ENCODE measurements at regions not wholly inside any gene's neighbourhood (a gene's known extent, or its start where the extent isn't known, plus 50 kb on each side); places are given as distances from the start of the nearest gene placed in this dataset.

DNA sequence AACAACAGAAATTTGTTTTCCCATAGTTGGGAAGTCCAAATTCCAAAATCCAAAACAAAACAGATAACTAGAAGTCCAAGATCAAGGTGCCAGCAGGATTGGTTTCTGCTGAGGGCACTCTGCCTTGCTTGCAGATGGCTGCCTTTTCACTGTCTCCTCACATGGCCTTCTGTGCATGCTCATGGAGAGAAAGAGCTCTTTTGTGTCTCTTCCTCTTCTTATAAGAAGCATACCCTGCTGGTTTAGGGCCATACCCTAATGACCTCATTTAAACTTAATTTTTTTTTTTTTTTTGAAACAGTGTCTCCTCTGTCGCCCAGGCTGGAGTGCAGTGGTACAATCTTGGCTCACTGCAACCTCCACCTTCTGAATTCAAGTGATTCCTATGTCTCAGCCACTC is 1974.1 kb upstream of the PCDH20 start:
- Histone ChIP-seq H3K4me3 (ENCODE audit: insufficient read length, low read depth) (no peak overlapping the region), H3K36me3 (ENCODE audit: insufficient read depth, insufficient read length, low read length) (no peaks in the 10 kb centered on the region), H3K9me3 (ENCODE audit: insufficient read depth, low read length) (no peaks in the 10 kb centered on the region), H3K9ac (ENCODE audit: insufficient read length, low read depth) (no peak overlapping the region), H3K4me1 (ENCODE audit: insufficient read depth, insufficient read length) (no peaks in the 10 kb centered on the region), H3K27me3 (ENCODE audit: insufficient read depth, insufficient read length) (no peaks in the 10 kb centered on the region)
- no peak for DNase-seq (ENCODE audit: low read depth, low spot score)
- TF ChIP-seq YY1 (IDR thresholded peaks at IDR 0.05; ENCODE audit: insufficient read depth, insufficient read length) (no peak), SUZ12 (IDR thresholded peaks at IDR 0.05; ENCODE audit: extremely low read depth, insufficient read depth, insufficient read length) (no peak), ZNF274 (IDR thresholded peaks at IDR 0.05; ENCODE audit: low read depth, low read length) (no peak)

DNA sequence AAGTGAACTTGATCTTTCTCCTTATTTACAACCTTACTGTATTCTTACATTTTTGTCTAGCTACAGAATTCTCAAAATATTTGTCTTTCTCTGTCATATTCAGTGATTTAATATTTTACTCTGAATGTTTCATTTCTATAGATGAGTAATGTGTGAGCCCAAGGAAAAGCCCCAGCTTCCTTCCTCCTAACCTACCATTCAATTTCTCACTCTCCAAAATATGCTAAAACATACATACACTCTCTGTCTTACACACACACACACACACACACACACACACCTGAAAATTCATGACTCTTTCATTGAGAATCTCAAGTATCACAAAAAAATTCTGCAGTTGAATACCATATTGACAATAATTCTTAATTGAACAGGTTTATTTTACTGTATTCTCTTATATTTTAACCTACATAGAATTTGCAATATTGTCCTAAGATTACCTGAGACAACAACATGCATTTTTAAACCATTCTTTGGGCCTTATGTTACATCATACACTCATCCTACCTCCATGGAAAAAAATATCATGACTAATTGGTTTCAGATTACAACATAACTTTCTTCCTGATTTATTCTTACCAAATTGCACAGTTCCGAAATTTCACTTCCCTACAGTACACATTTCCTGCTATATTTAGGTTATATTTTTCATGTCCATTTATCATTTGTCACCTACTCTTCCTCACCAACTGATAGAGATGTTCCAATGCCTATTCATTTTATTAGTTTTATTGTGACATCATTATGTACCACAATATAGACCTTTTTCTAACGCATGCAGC is 1965.6 kb upstream of the PCDH20 start:
- TF ChIP-seq YY1 (IDR thresholded peaks at IDR 0.05; ENCODE audit: insufficient read depth, insufficient read length) (no peak), SUZ12 (IDR thresholded peaks at IDR 0.05; ENCODE audit: extremely low read depth, insufficient read depth, insufficient read length) (no peak), ZNF274 (IDR thresholded peaks at IDR 0.05; ENCODE audit: low read depth, low read length) (no peak)
- H3K4me1 ChIP-seq (ENCODE audit: insufficient read depth, insufficient read length): no peaks in the 10 kb centered on the region
- no peak overlapping the region for H3K9ac ChIP-seq (ENCODE audit: insufficient read length, low read depth)
- H3K36me3 ChIP-seq (ENCODE audit: insufficient read depth, insufficient read length, low read length): no peaks in the 10 kb centered on the region
- no peak for DNase-seq (ENCODE audit: low read depth, low spot score)
- no peaks in the 10 kb centered on the region for H3K9me3 ChIP-seq (ENCODE audit: insufficient read depth, low read length)
- H3K4me3 ChIP-seq (ENCODE audit: insufficient read length, low read depth): no peak overlapping the region
- no peaks in the 10 kb centered on the region for H3K27me3 ChIP-seq (ENCODE audit: insufficient read depth, insufficient read length)

DNA sequence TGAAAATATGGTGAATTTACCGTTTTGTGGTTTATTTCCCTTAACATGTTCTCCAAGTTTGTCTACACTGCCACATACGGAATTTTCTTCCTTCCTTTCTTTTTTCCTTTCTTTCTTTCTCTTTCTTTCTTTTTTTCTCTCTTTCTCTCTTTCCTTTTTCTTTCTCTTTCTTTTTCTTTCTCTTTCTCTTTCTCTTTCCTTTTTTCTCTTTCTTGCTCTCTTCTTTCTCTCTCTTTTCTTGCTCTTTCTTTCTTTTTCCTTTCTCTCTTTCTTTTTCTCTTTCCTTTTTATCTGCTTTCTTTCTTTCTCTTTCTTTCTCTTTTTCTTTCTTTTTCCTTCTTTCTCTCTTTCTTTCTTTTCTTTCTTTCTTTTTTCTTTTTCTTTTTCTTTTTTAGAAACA is 1962.3 kb upstream of the PCDH20 start:
- Histone ChIP-seq H3K9ac (ENCODE audit: insufficient read length, low read depth) (no peak overlapping the region), H3K9me3 (ENCODE audit: insufficient read depth, low read length) (no peaks in the 10 kb centered on the region), H3K4me3 (ENCODE audit: insufficient read length, low read depth) (no peak overlapping the region), H3K4me1 (ENCODE audit: insufficient read depth, insufficient read length) (no peaks in the 10 kb centered on the region), H3K27me3 (ENCODE audit: insufficient read depth, insufficient read length) (no peaks in the 10 kb centered on the region), H3K36me3 (ENCODE audit: insufficient read depth, insufficient read length, low read length) (no peaks in the 10 kb centered on the region)
- TF ChIP-seq YY1 (IDR thresholded peaks at IDR 0.05; ENCODE audit: insufficient read depth, insufficient read length) (no peak), SUZ12 (IDR thresholded peaks at IDR 0.05; ENCODE audit: extremely low read depth, insufficient read depth, insufficient read length) (no peak), ZNF274 (IDR thresholded peaks at IDR 0.05; ENCODE audit: low read depth, low read length) (no peak)
- no peak for DNase-seq (ENCODE audit: low read depth, low spot score)

DNA sequence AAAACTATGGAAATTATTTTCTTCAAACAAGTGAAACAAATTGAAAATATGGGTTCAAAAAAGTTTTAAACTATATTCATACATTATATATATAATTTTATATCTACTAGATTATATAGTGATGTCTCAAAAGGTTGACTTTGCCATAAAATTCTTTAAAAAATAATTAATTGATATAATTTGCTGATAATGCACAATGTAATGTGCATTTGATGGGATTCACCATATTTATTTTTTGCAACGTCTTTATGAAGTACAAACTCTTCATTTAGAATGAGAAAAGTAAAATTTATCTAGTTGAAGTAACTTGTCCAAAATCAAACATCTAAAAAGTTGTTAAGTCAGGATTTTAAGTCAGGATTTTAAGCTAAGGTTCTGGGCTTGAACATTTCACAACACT is 1954.5 kb upstream of the PCDH20 start:
- no peak for TF ChIP-seq YY1 (IDR thresholded peaks at IDR 0.05; ENCODE audit: insufficient read depth, insufficient read length)
- TF ChIP-seq ZNF274 (IDR thresholded peaks at IDR 0.05; ENCODE audit: low read depth, low read length): no peak
- TF ChIP-seq SUZ12 (IDR thresholded peaks at IDR 0.05; ENCODE audit: extremely low read depth, insufficient read depth, insufficient read length): no peak
- no peak for DNase-seq (ENCODE audit: low read depth, low spot score)
- no peaks in the 10 kb centered on the region for H3K4me1 ChIP-seq (ENCODE audit: insufficient read depth, insufficient read length)
- no peaks in the 10 kb centered on the region for H3K36me3 ChIP-seq (ENCODE audit: insufficient read depth, insufficient read length, low read length)
- no peak overlapping the region for H3K4me3 ChIP-seq (ENCODE audit: insufficient read length, low read depth)
- no peaks in the 10 kb centered on the region for H3K27me3 ChIP-seq (ENCODE audit: insufficient read depth, insufficient read length)
- no peak overlapping the region for H3K9ac ChIP-seq (ENCODE audit: insufficient read length, low read depth)
- H3K9me3 ChIP-seq (ENCODE audit: insufficient read depth, low read length): no peaks in the 10 kb centered on the region

DNA sequence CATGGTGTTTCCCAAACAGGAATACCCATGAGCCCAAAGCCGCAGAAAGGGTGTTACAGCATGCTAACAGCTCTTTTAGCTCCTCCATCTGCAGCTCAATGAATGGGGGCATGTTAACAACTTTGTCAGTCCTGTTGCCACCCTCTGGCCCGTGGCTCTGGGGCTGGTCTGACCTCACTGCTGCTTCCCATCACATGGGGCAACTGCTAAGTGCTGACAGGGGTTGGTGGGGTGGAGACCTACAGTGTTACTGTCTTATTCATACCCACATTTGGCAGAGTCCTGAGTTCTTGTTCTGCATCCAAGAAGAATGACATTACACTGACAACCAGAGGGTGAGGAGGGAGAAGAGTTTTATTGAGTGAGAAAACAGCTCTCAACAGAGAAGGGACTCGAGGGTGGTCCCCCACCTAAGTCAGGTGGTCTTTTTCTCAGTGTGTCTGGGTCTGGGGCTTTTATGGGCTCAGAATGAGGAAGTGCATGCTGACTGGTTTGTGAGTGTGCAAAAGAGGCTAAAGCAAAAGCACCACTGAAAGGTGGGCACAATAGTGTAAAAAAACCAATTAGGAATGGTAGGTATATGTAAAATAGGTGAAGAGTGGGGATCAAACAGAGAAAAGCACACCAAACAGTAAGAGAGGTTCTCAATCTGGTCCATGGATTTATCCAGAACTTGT is 1952.0 kb upstream of the PCDH20 start:
- no peaks in the 10 kb centered on the region for H3K36me3 ChIP-seq (ENCODE audit: insufficient read depth, insufficient read length, low read length)
- no peaks in the 10 kb centered on the region for H3K9me3 ChIP-seq (ENCODE audit: insufficient read depth, low read length)
- no peak overlapping the region for H3K9ac ChIP-seq (ENCODE audit: insufficient read length, low read depth)
- TF ChIP-seq SUZ12 (IDR thresholded peaks at IDR 0.05; ENCODE audit: extremely low read depth, insufficient read depth, insufficient read length) (no peak), ZNF274 (IDR thresholded peaks at IDR 0.05; ENCODE audit: low read depth, low read length) (no peak), YY1 (IDR thresholded peaks at IDR 0.05; ENCODE audit: insufficient read depth, insufficient read length) (no peak)
- H3K4me1 ChIP-seq (ENCODE audit: insufficient read depth, insufficient read length): no peaks in the 10 kb centered on the region
- no peak overlapping the region for H3K4me3 ChIP-seq (ENCODE audit: insufficient read length, low read depth)
- H3K27me3 ChIP-seq (ENCODE audit: insufficient read depth, insufficient read length): no peaks in the 10 kb centered on the region
- no peak for DNase-seq (ENCODE audit: low read depth, low spot score)

DNA sequence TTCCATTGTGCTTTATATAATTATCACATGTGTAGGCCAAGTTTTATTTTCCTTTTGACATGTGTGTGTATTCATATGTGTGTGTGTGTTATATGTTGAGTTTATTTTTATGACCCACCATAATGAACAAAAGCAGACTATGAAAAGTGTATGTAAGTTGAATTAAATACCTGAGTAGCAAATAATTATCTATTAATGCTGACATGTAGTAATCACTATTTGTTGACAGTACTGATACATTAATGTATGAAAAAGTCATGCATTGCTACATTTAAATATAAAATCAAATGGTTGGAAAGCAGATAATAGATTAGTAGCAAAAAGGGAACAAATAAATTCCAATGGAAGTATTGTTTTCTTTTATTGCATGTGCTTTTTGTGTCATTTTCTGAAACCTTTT is 1948.5 kb upstream of the PCDH20 start:
- Histone ChIP-seq H3K9ac (ENCODE audit: insufficient read length, low read depth) (no peak overlapping the region), H3K4me3 (ENCODE audit: insufficient read length, low read depth) (no peak overlapping the region), H3K27me3 (ENCODE audit: insufficient read depth, insufficient read length) (no peaks in the 10 kb centered on the region), H3K9me3 (ENCODE audit: insufficient read depth, low read length) (no peaks in the 10 kb centered on the region), H3K4me1 (ENCODE audit: insufficient read depth, insufficient read length) (no peaks in the 10 kb centered on the region), H3K36me3 (ENCODE audit: insufficient read depth, insufficient read length, low read length) (no peaks in the 10 kb centered on the region)
- no peak for TF ChIP-seq YY1 (IDR thresholded peaks at IDR 0.05; ENCODE audit: insufficient read depth, insufficient read length)
- no peak for TF ChIP-seq ZNF274 (IDR thresholded peaks at IDR 0.05; ENCODE audit: low read depth, low read length)
- TF ChIP-seq SUZ12 (IDR thresholded peaks at IDR 0.05; ENCODE audit: extremely low read depth, insufficient read depth, insufficient read length): no peak
- no peak for DNase-seq (ENCODE audit: low read depth, low spot score)

DNA sequence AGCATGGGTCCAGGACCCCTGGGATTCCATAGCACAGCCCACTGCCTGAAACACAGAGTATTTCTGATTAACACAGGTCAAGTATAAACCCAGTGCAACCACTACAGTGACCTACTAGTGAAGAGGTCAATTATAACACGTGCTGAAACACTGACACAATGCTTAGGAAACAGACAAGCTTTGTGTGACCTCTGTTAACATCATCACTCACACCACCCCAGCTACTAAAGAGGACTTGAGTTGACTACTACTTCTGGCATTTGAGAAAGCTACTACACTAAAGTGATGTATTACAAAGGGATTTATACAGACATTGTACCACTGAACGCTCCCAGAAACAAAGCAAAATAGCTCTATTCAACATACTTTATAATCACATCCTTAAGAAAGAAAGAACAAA is 1935.9 kb upstream of the PCDH20 start:
- H3K4me1 ChIP-seq (ENCODE audit: insufficient read depth, insufficient read length): no peaks in the 10 kb centered on the region
- no peaks in the 10 kb centered on the region for H3K36me3 ChIP-seq (ENCODE audit: insufficient read depth, insufficient read length, low read length)
- no peaks in the 10 kb centered on the region for H3K9me3 ChIP-seq (ENCODE audit: insufficient read depth, low read length)
- no peak for DNase-seq (ENCODE audit: low read depth, low spot score)
- H3K27me3 ChIP-seq (ENCODE audit: insufficient read depth, insufficient read length): no peaks in the 10 kb centered on the region
- H3K9ac ChIP-seq (ENCODE audit: insufficient read length, low read depth): no peak overlapping the region
- TF ChIP-seq ZNF274 (IDR thresholded peaks at IDR 0.05; ENCODE audit: low read depth, low read length): no peak
- no peak for TF ChIP-seq YY1 (IDR thresholded peaks at IDR 0.05; ENCODE audit: insufficient read depth, insufficient read length)
- no peak for TF ChIP-seq SUZ12 (IDR thresholded peaks at IDR 0.05; ENCODE audit: extremely low read depth, insufficient read depth, insufficient read length)
- H3K4me3 ChIP-seq (ENCODE audit: insufficient read length, low read depth): no peak overlapping the region
